Left colon (tissue), 2 donors: ENCODE measurements at regions not wholly inside any gene's neighbourhood (a gene's known extent, or its start where the extent isn't known, plus 50 kb on each side); places are given as distances from the start of the nearest gene placed in this dataset.
A peak's percentile ranks its signal among the peaks of the same experiment; 100 is the strongest.
"Not testable (repeated sequence)": the region's sequence is repeated elsewhere in the genome, so short reads cannot be mapped to it uniquely, and the experiment has no call there.

ENCODE experiments used
- ATAC-seq: fragments of 200-7000 bp; cut with Tn5 transposase; one replicate; pipeline ENCODE4 v1.9.1; 2020; ENCODE audit warnings: mild to moderate bottlenecking, moderate library complexity
- DNase-seq, 2 donors: peaks; one replicate each; pipeline ENCODE4 v3.0.0-alpha.2; 2020
- intact Hi-C, 2 donors: fragments of 100-400 bp; cut with DNase I in 1 of 2; cut with micrococcal nuclease in 1 of 2; formaldehyde crosslinking; loops; one replicate each; pipeline versions ENCODE4 v1.11.2 to v1.14.0; 2022; cut with DNase I, micrococcal nuclease
- donor health status: DM: no; HTN: no; CAD: no.
- donor health status: DM: yes; HTN: yes; CAD: no.

GRCh38 chr4:153094435-153094834 is 109.8 kb upstream of the TRIM2 start:
- no peak for ATAC-seq
- DNase-seq = no peak
- intact Hi-C loops = no loop called here

DNA sequence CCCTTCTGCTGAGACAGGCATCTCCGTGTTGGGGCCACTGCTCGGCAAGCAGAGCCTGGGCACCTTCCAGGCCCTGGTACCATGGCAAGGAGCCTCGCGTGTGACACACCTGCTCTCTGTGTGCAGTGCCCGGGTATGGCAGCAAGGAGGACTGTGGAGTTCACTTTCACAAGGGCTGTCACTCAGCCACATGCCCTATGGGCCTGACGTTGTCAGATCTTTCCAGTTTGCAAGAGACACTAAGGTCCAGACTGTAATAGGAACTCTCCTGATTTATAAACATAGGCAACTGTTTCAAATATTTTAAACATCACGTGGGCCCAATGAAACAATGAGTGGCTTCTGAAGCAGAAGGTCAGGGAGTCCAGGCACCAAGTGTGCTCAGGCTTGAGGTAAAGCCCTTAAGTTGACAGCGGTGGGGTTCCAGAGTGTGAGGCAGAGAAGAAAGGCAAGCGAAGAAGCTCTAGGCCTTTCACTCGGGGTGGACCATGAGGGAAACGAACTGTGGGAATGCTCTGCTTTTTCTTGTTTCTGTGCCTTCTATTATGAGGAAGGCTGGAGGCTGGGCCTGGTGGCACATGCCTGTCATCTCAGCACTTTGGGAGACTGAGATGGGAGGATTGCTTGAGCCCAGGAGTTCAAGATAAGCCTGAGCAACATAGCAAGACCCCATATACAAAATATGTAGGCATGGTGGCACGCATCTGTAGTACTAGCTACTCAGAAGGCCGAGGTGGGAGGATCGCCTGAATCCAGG is 108.6 kb upstream of the TRIM2 start:
- no peak for ATAC-seq
- intact Hi-C loops = no loop called here
- DNase-seq = no peak

GRCh38 chr4:153096344-153096743 is 107.9 kb upstream of the TRIM2 start:
- DNase-seq = no peak
- intact Hi-C loops = no loop called here
- no peak for ATAC-seq

DNA sequence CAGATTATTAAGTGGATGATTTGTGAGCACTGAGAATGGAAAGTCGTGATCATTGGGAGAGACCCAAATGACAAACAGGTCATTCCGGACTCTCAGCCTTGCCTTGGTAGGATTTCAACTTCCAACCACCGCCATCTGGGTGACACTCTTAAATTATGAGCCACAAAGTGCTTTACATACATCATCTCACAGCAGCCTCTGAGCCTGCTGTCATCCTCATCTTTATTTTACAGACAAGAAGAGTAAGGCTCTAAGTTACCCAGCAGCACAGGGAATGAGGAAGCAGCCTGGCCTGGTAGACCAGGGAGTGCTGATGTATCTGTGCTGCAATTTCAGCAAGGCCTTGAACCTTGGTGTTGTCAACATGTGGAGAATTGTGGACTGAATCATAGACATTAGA is 105.8 kb upstream of the TRIM2 start:
- ATAC-seq = no peak
- intact Hi-C loops = no loop called here

DNA sequence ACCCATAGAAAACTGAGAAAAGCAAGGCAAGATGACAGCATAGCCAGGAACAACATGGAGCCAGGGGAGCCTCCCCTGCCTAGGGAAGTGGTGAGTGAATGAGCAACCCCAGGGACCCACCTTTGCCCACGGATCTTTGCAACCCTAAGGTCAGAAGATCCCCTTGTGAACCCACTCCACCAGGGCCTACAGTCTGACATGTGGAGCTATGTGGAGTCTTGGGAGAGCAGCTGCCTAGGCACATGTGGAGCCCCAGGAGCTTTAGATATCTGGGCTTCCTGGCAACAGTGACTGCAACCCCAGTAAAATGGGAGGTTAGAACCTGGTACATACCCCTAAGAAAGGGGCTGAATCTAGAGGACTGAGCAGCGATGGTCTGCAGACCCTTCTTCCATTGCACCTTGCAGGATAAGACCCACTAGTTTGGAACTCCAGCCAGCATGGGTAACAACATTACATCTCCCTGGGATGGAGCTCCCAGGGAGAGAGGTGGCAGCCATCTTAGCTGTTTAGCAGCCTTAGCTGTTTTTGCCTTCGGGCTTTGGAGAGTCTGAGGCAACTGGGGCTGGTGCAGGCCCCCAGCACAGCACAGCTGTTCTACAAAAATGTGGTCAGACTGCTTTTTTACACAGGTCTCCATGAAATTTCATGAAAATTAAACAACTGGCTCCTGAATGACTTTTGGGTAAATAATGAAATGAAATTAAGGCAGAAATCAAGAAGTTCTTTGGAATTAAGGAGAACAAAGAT is 104.7 kb upstream of the TRIM2 start:
- DNase-seq (no peak), ATAC-seq (no peak)
- intact Hi-C loops = no loop called here

More for the DNA sequence above, 105.8 kb upstream of the TRIM2 start:
- no peak for DNase-seq

- DNase-seq, intact Hi-C loops: not testable (repeated sequence)
- peak; percentile 77 for ATAC-seq
These were observed 97.5 kb upstream of the TRIM2 start for GRCh38 chr4:153106736-153107135.

- intact Hi-C loops = no loop called here
- no peak for DNase-seq
- no peak for ATAC-seq
These were observed 97.0 kb upstream of the TRIM2 start for GRCh38 chr4:153107246-153107645.

- ATAC-seq (no peak), DNase-seq (no peak)
- intact Hi-C loops = no loop called here
These were observed 94.9 kb upstream of the TRIM2 start for GRCh38 chr4:153109296-153109849.

- DNase-seq = no peak
- peak; percentile 69 for ATAC-seq
- intact Hi-C loops = no loop called here
These were observed 93.5 kb upstream of the TRIM2 start for GRCh38 chr4:153110739-153111138.

GRCh38 chr4:153111426-153112040 is 92.7 kb upstream of the TRIM2 start:
- DNase-seq (no peak), ATAC-seq (no peak)
- intact Hi-C loops = no loop called here

- ATAC-seq (no peak), DNase-seq (no peak)
- intact Hi-C loops = no loop called here
These were observed 92.2 kb upstream of the TRIM2 start for GRCh38 chr4:153112041-153112441.

DNA sequence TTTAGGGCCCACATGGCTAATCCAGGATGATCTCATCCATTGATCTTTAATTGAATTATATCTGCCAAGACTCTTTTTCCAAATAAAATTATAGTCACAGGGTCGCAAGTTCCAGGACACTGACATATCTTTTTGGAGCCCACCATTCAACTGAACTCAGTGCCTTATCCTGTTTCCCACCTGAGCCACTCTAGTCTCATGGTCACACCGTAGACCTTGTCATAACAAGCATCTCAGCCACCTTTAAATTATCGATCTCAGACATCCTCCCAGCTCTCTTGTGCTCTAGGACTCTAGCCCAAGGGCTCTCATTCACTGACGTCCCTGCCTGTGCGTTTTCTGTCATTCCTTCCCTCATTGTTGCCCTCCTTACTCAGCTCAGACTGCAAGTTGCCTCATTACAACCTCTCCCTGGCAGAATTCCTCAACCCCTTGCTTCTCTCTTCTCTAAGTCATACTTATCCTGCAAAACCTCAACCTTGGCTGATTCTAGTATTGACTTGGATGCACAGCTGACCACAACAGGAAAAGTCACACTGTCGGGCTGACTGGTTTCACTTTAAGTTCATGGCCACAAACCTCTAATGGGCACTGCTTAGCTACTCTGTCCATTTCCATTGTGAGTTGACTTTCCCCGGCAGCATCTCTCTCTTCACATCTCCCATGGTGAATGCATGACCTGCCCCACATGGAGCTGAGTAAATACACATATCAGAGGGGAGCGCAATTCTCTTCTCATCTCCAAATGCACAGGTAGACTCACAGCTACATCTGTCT is 91.0 kb upstream of the TRIM2 start:
- DNase-seq = no peak
- intact Hi-C loops = no loop called here
- ATAC-seq = no peak

GRCh38 chr4:153113838-153114105 is 90.5 kb upstream of the TRIM2 start:
- intact Hi-C loops = no loop called here
- no peak for ATAC-seq

GRCh38 chr4:153114771-153115321 is 89.4 kb upstream of the TRIM2 start:
- DNase-seq (no peak), ATAC-seq (peak; percentile 74)

More at GRCh38 chr4:153113838-153114105, 90.5 kb upstream of the TRIM2 start:
- no peak for DNase-seq

GRCh38 chr4:153115322-153116290 is 88.6 kb upstream of the TRIM2 start:
- DNase-seq (peak in 1 of 2 donors; percentile 24), ATAC-seq (peak; percentile 56)
- intact Hi-C loops = no loop called here

More at GRCh38 chr4:153114771-153115321, 89.4 kb upstream of the TRIM2 start:
- intact Hi-C loops = no loop called here

DNA sequence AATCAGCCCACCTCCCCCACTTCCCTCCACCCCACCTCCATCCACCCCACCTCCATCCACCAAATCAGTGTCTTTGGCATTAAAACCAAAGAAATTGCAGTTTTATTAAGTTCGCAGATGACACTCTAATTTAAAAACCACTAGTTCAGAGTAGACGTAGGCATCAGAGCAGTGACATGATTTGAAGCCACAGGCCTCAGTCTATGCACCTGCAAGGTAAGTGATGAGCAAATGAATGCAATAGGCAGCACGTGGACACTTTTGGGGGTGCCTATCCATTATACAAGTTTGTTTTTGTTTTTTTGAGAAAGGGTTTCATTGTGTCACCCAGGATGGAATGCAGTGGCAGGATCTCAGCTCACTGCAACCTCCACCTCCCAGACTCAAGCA is 88.0 kb upstream of the TRIM2 start:
- intact Hi-C loops = no loop called here
- no peak for DNase-seq
- no peak for ATAC-seq

DNA sequence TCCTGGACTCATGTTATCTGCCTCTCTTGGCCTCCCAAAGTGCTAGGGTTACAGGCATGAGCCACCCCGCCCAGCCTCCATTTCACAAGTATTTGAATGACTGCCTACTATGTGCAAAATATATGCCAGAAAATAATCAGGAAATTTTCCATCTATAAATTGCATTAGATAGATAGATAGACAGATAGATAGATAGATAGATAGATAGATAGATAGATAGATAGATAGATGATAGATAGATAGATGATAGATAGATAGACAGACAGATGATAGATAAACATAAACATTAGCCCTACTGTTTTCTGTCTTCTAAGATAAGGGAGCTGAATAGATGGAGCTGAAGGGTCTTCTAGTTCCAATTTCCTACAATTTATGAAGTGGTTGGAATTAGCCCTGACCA is 87.4 kb upstream of the TRIM2 start:
- DNase-seq = no peak
- intact Hi-C loops = no loop called here
- no peak for ATAC-seq

DNA sequence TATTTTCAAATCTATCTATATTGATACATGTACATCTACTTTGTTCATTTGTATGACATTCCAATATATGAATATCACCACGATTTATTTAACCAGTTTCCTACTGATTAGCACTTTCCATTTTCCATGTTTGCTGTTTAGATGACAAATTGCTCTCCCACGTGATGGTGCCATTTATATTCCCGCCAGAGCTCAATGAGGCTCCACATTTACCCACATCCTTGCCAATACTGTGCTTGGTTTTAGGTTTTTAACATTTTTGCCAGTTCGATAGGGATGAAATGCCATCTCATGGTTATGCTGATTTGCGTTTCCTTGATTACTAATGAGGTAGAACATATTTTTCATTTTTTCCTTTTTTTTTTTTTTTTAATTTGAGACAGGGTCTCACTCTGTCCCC is 86.7 kb upstream of the TRIM2 start:
- no peak for DNase-seq
- no peak for ATAC-seq
- intact Hi-C loops = no loop called here
